NOMO-1 treated with DMSO at 0.1 percent for 48 hours (cell line): ENCODE measurements at regions not wholly inside any gene's neighbourhood (a gene's known extent, or its start where the extent isn't known, plus 50 kb on each side); places are given as distances from the start of the nearest gene placed in this dataset.
A peak's percentile ranks its signal among the peaks of the same experiment; 100 is the strongest.

Source experiments
- DNase-seq: peaks from one replicate; lab custom pipeline; 2025; ENCODE audit not compliant: unreplicated experiment; lab: John Stamatoyannopoulos, UW

DNA sequence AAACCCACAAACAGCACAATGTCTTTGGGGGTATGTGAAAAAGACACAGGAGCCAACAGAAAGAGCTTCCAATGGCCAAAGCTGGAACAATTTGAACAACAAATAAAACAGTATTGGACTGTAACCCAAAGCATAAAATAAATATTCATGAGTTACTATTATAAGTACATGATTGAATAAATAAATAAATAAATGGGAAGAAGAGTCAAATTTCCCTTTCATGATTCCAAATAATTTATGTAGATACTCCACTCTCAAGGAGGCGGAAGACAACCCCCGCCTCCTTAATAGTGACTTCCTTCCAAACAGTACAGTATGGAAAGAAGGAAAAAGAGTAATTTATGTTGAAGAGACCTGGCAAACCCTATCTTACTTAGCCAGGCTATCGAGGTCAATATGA lies 124.4 kb upstream of the P2RY1 start:
- DNase-seq, result no peak

DNA sequence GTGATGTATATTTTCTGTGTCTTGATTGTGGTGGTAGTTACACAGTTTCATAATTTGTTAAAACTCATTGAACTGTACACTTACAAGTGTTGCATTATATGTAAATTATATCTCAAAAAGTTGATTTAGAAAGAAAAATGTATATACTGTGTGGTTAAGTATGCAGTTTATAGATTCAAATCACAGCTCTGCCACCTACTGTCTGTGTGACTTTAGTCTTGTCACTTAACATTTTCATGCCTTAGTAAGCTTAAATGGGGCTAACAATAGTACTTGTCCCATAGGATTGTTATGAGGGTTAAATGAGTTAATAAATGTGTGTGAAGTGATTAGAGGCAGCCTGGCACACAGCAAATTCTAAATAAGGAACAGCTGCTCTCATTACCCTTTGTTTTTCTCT lies 120.9 kb upstream of the P2RY1 start:
- DNase-seq, result no peak

DNA sequence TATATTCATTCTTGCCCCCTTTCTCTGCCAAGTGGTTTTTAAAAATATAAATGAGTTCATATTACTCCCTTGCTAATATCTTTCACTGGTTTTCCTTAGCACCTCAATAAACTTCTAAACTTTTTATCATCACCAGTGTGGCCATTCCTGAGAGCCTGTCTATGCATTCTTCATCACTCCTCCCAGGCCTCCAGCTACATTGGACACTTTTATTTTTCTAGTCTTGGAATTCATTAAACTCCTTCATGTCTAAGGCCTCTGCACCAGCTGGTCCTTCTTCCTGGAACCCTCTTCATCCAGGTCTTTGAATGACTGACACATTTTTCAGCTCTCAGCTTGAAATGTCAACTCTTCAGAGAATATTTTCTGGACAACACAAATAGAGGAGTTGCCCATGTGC lies 120.4 kb upstream of the P2RY1 start:
- no peak for DNase-seq

DNA sequence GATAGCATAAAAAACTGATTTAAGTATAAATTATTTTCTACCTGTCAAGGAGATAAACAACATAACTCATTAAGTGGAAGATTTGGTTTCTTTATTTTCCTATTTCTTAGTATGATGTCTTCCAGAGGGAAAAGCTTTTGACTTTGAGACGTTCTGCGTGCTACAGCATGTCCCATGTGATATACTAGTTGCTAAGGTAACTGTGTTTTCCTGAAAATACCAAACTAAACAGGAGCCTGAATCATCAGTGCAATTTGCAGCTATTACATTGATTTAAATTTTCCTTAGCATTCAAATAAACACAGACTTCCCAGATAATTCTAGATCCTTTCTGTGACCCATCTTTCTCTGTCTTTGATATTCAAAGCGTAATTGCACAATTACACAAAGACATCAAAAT lies 117.7 kb upstream of the P2RY1 start:
- no peak for DNase-seq

DNA sequence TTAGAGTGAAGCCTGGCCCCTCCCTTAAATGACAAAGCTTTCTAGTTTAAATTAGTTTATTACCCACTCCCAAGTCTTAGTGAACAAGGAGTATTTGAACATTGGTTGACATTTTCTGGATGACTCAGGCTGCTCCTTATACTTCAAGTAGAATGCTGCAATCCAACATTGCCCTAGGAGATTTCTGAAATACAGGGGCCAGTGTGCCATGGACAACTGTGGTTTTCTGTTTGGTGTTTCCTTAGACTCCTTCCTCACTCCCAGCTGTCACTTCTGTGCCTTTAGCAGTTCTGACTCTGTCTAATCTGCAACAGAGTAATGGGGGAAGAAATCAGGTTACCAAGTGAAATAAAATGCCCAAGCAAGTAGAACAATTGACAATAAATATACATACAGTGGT lies 116.1 kb upstream of the P2RY1 start:
- DNase-seq, result no peak

DNA sequence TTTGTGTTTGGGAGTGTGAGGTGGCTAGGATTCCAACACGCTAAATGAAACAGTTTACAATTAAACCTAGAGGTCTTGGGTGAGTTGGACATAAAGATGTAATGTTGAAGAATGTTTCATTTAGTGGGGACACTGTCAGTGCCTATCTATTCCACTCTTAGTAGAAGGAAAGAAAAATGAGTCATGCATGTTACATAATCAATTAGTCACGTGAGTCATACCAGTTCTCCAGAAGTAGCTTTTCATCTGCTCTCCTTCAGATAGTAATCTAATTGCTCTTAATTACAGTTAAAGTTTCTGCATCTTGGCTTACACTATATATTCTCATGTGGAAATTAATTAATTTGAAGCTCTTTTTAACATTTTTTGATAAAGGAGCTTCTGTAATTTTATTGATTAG lies 115.7 kb upstream of the P2RY1 start:
- peak; percentile 80 for DNase-seq

GRCh38 chr3:152720951-152721718 lies 113.8 kb upstream of the P2RY1 start:
- DNase-seq, result no peak

GRCh38 chr3:152724270-152724669 lies 110.7 kb upstream of the P2RY1 start:
- DNase-seq, result no peak

- DNase-seq, result no peak
Observed at GRCh38 chr3:152728231-152728980, 106.5 kb upstream of the P2RY1 start.

- no peak for DNase-seq
Observed at GRCh38 chr3:152729906-152730305, 105.0 kb upstream of the P2RY1 start.

- DNase-seq, result no peak
Observed at GRCh38 chr3:152731511-152731910, 103.4 kb upstream of the P2RY1 start.

- DNase-seq, result no peak
Observed at GRCh38 chr3:152733584-152734119, 101.3 kb upstream of the P2RY1 start.

DNA sequence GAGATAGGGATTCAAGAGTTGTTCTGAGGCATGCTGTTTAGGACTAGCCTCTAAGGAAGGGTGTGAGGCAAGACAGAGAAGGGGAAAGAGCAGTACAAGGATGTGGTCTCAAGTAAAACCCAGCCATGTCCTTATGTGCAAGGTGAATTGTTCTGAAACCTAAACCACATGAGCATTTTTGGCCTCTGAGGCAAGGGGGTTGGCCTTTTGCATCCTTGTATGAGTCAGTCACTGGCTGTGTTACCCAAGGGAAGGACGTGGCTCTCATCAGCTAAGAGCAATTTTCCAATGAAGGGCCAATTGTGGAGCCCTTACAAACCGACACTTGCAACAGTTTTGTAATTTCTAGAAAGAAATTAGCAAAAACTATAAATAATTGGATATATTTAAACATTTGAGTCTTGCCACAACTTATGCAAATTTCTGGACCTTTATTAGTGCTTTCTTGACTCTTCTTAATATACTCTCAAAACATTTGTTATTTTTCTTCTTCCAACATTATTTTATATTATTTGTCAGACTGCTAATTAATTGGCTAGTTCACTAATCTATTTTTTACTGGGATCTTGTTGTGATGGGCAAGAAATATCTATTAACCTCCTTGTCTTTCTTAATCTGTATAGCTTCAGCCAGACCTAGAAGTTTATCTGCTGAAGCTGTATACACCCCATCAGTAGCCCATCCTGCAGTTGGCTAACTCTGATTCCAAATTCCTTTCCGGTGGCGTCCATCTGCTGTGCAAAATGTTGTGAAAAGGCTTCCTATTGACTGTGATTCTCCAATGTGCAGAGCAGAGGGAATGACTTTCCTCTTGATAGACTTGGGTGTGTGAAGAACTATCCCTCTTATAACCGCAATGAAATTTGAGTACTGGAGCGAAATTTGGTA lies 97.7 kb upstream of the P2RY1 start:
- DNase-seq, result peak; percentile 26

- no peak for DNase-seq
Observed at GRCh38 chr3:152738656-152739055, 96.3 kb upstream of the P2RY1 start.

- DNase-seq, result no peak
Observed at GRCh38 chr3:152742368-152743347, 92.3 kb upstream of the P2RY1 start.

- no peak for DNase-seq
Observed at GRCh38 chr3:152745646-152746045, 89.3 kb upstream of the P2RY1 start.

DNA sequence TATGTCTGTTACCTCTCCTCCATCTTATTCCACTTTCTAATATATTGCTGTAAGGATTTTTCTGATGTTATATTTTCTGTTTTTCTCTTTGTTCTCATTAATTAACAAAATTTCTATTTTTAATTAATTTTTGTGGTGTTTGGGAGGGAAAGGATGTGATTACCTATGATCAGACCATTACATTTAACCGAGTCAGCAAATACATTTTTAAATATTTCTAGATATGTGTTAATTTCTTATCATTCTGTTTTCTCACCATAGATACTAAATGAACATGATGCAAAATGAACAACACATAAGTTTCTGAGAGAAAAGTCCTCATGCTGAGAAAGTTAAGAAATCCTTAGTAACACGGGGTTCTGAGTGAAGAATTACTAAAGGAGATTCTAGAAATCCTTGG lies 80.6 kb upstream of the P2RY1 start:
- DNase-seq, result no peak

GRCh38 chr3:152756807-152757206 lies 78.1 kb upstream of the P2RY1 start:
- DNase-seq, result no peak

DNA sequence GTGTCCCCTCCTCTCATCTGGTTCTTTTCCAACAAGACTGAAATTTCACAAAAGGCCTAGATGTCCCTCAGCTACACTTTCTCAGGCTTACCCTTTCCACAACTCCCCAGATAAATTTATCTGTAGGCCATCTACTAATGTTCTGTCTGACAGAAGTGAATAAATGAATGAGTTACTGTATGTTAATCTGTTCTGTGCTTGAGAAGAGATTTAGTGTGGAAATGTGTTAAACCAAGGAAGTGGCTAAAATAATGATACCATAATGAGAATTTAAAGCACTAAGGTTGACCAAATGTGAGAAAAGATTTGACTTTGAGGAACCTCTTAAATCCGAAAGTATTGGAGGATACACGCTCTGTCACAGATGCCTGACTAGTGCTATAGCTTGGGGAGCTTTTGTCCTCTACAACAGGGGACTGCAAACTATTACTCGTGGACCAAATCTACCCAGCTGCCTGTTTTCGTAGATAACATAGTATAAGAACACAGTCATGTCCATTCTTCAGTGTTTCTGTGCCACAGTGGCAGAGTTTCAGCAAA lies 74.8 kb upstream of the P2RY1 start:
- no peak for DNase-seq

GRCh38 chr3:152760591-152760990 lies 74.3 kb upstream of the P2RY1 start:
- DNase-seq, result no peak
